Stimulated activated CD8-positive, alpha-beta memory T cell treated with anti-CD3 and anti-CD28 coated beads, Interleukin-15, amount 100 ng/mL, for 1 hour (primary cell): ENCODE measurements at regions not wholly inside any gene's neighbourhood (a gene's known extent, or its start where the extent isn't known, plus 50 kb on each side); places are given as distances from the start of the nearest gene placed in this dataset.

Experiments used
- DNase-seq: peaks from one replicate; pipeline ENCODE4 v3.0.0-alpha.2; 2020; ENCODE audit warnings: low read depth

DNA sequence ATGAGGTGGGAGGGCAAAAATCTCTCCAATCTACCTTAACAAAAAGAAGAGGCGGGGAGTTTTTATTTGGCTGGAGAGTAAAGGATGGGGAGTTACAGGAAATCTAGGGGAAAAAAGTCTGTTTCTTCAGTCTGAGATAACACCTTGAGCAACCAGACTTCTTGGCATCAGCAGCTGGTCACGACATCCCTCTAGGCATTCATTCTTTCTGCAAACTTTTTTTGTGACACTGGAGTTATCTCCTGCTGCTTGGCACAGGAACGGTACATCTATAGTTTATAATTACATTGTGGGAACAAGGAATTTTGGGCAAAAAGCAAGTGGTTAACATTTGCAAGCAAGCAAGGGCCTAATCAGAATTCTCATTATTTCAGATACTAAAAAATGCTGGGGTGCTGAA lies 50.6 kb upstream of the IFNGR1 start:
- DNase-seq = no peak

DNA sequence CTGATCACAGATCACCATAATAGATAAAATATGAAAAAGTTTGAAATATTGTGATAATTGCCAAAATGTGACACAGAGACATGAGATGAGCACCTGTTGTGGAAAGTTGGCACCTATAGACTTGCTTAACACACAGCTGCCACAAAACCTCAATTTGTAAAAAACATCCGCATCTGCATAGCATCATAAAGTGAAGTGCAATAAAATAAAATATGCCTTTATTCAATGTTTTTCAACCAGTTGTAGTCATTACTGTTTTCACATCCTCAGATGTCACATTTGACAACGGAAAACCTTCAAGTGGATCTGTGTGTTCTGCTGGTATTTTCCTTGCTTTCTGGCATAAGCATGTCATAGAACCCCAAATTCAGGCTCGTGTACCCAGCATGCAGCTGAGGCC lies 50.2 kb upstream of the IFNGR1 start:
- no peak for DNase-seq
